ENCODE measurements at regions not wholly inside any gene's neighbourhood (a gene's known extent, or its start where the extent isn't known, plus 50 kb on each side); places are given as distances from the start of the nearest gene placed in this dataset.

GRCh38 chr5:125583321-125584139 is 837.1 kb upstream of the ZNF608 start:
- H3K4me3 ChIP-seq (ENCODE audit: low read depth, low read length) = no peak overlapping the region
- no peak for TF ChIP-seq CTCF (IDR thresholded peaks at IDR 0.05; ENCODE audit: control insufficient read depth, extremely low read depth, insufficient read depth)
- peak; percentile 4 for DNase-seq (ENCODE audit: low read depth)

GRCh38 chr5:125584140-125584520 is 837.7 kb upstream of the ZNF608 start:
- no peak for TF ChIP-seq CTCF (IDR thresholded peaks at IDR 0.05; ENCODE audit: control insufficient read depth, extremely low read depth, insufficient read depth)
- no peak for DNase-seq (ENCODE audit: low read depth)
- H3K4me3 ChIP-seq (ENCODE audit: low read depth, low read length) = no peak overlapping the region

GRCh38 chr5:125587631-125588030 is 835.6 kb upstream of the GRAMD2B start:
- no peak overlapping the region for H3K4me3 ChIP-seq (ENCODE audit: low read depth, low read length)
- TF ChIP-seq CTCF (IDR thresholded peaks at IDR 0.05; ENCODE audit: control insufficient read depth, extremely low read depth, insufficient read depth) = no peak
- no peak for DNase-seq (ENCODE audit: low read depth)

- TF ChIP-seq CTCF (IDR thresholded peaks at IDR 0.05; ENCODE audit: control insufficient read depth, extremely low read depth, insufficient read depth) = no peak
- DNase-seq (ENCODE audit: low read depth) = no peak
- no peak overlapping the region for H3K4me3 ChIP-seq (ENCODE audit: low read depth, low read length)
Observed at GRCh38 chr5:125592856-125593255, 830.4 kb upstream of the GRAMD2B start.

- H3K4me3 ChIP-seq (ENCODE audit: low read depth, low read length) = no peak overlapping the region
- no peak for TF ChIP-seq CTCF (IDR thresholded peaks at IDR 0.05; ENCODE audit: control insufficient read depth, extremely low read depth, insufficient read depth)
- DNase-seq (ENCODE audit: low read depth) = no peak
Observed at GRCh38 chr5:125595095-125595494, 828.1 kb upstream of the GRAMD2B start.

- TF ChIP-seq CTCF (IDR thresholded peaks at IDR 0.05; ENCODE audit: control insufficient read depth, extremely low read depth, insufficient read depth) = no peak
- H3K4me3 ChIP-seq (ENCODE audit: low read depth, low read length) = no peak overlapping the region
- no peak for DNase-seq (ENCODE audit: low read depth)
Observed at GRCh38 chr5:125595845-125596244, 827.4 kb upstream of the GRAMD2B start.

GRCh38 chr5:125597338-125597737 is 825.9 kb upstream of the GRAMD2B start:
- DNase-seq (ENCODE audit: low read depth) = no peak
- no peak overlapping the region for H3K4me3 ChIP-seq (ENCODE audit: low read depth, low read length)
- no peak for TF ChIP-seq CTCF (IDR thresholded peaks at IDR 0.05; ENCODE audit: control insufficient read depth, extremely low read depth, insufficient read depth)

Measured in LNCaP clone FGC (cell line).